GM18861 (cell line): ENCODE measurements at regions not wholly inside any gene's neighbourhood (a gene's known extent, or its start where the extent isn't known, plus 50 kb on each side); places are given as distances from the start of the nearest gene placed in this dataset.

ENCODE experiments used
- ATAC-seq: cut with Tn5 transposase; IDR thresholded peaks from one replicate; pipeline ENCODE4 v1.9.1; 2021; ENCODE audit not compliant: unreplicated experiment

DNA sequence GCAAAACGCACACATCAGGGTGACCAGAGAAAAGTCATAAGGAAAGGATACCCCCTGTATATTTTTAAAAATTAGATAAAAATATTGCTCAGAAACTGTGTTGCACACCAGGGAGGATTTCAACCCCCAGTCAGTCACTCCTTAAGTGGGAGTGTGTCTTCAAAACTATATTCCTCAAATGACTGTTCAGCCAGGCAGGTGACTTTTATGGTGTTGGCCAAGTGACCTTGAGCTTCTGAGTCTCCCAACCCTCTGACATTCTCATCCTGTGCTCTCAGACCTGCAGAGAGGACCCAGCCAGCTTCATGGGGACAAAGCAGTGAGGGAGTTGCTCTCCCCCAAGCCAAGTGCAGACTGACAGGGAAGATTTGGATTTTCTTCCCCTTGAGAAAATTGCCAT, 311.9 kb upstream of the JARID2 start:
- no peak for ATAC-seq

DNA sequence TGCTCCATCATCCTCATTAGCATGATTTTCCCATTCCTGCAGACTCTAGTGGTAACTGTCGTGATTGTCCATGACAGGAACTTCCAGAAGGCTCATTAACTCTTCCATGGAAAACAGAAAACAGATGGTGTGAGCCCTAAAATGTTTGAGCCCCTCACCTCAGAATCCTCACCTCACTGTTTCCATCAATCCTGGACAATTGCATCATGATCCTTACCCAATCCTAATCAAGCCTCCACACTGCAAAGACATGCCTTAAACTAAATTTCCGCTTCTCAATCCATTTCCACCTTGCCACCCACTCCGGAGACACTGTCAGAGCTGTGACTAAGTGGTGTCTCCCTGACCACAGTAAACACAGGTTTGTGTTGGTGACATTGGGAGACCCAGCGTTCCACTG, 311.0 kb upstream of the JARID2 start:
- ATAC-seq = no peak

DNA sequence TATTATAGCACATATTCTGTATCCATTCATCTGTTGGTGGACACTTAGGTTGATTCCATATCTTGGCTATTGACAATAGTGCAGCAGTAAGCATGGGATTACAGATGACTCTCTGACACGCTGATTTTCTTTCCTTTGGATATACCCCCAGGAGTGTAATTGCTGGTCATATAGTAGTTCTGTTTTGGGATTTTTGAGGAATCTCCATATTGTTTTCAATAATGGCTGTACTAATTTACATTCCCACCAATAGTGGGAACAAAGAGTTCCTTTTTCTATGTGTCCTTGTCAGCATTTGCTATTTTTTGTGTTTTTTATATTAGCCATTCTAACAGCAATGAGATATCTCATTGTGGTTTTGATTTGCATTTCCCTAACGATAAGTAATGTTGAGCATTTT, 309.0 kb upstream of the JARID2 start:
- no peak for ATAC-seq

- ATAC-seq = no peak
Measured at GRCh38 chr6:14943116-14943515, 302.8 kb upstream of the JARID2 start.

- no peak for ATAC-seq
Measured at GRCh38 chr6:14944593-14944992, 301.3 kb upstream of the JARID2 start.

- ATAC-seq = no peak
Measured at GRCh38 chr6:14945461-14946185, 300.2 kb upstream of the JARID2 start.

DNA sequence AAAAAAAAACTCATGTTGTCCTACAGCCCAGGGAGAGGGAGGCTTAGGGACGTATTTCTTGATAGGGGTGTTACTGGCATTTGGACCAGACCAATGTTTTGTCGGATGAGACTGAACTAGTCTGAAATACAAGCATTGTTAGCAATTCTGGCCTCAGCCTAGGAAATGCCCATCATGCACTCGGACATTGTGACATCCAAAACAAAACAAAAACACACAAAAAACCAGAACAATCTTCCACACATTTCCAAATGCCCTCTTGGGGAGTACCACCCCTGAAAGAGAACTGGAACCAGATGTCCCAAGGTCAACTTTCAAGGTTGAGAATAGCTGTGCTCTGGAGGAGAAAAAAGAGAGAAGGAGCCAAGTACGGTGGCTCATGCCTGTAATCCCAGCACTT, 299.1 kb upstream of the JARID2 start:
- ATAC-seq = no peak

GRCh38 chr6:14948586-14949245, 297.2 kb upstream of the JARID2 start:
- ATAC-seq = no peak

DNA sequence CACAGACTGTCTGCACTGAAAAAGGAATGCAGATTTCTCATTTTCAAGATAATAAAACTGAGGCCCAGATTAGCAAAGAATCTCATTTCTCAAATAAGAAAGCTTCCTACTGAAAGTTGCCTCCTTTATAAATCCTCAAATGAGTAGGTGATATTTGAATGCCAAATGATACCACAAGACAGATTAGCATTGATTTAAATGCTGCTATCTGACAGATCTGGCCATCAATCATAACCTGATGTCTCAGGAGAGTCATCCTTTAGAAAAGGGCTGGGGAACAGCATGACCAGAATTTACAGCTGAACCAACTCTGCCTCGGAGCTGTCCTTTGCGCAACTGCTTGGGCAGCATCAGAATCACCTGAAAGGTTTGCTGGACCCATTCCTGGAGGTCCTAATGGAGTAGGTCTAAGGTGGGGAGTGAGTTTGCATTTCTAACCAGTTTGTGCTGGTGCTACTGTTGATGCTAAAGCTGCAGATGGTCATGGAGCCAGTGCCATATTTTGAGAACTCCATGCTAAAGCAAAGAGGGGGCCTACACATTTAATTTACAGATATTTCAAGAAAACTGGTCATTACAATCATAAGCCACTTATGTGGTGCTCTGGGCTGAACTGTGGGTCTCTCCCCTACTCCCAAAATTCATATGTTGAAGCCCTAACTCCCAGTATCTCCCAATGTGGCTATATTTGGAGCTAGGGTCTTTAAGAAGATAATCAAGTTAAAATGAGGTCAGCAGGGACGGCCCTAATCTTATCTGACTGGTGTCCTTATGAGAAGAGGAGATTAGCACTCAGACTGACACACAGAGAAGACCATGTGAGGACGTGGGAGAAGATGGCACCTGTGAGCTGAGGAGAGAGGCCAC, 295.5 kb upstream of the JARID2 start:
- no peak for ATAC-seq

DNA sequence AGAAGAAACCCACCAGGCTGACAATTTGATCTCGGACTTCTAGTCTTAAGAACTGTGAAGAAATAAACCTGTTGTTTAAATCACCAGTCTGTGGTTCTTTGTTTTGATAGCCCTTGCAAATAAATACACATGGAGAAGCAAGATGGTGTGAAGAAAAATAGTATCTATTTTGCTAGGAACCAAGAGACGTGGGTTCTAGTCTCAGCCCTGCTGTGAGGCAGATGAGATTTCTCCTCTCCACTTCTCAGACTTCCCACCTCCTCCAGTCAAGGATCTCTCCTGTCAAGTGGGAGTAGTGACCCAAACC, 294.9 kb upstream of the JARID2 start:
- ATAC-seq = no peak

DNA sequence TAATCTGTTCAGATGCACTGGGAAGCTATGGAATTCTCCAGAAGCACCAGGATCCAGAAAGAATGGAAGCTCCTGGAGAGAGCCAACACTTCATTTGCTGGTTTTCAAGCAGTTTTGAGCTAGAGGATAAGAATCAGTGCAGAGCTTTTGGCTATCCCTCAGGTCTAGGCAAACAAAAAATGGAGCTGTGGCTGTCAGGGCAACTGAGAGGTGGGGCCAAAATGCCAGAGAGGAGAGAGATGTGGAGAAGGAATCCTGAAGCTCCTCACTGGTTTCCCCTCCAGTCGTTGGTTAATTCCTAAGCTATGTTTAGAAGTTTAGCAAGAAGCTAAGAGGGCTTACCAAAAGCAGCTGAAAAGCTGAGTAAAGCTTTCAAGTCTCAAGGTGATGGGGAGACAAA, 294.2 kb upstream of the JARID2 start:
- no peak for ATAC-seq

DNA sequence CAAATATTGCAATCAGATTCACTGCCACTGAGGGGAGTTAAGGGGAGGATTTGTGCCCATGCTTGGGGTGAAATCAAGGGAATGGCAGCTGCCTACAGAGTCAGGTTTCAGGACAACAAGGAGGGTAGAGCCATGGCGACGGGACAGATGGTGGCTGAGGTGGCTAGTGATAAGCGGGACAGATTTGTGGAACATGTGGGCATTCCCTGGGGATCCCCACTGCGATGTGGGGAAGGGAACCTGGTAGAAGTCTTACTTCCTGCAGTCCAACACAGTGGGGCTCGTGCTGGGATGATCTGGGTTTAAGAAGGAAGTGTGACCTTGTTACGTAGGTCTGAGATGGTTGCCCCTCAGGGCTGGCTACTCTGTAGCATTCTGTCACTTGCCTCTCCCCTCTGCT, 292.0 kb upstream of the JARID2 start:
- no peak for ATAC-seq

- ATAC-seq = no peak
Measured at GRCh38 chr6:14957355-14958059, 288.4 kb upstream of the JARID2 start.

GRCh38 chr6:14959324-14959885, 286.5 kb upstream of the JARID2 start:
- no peak for ATAC-seq

DNA sequence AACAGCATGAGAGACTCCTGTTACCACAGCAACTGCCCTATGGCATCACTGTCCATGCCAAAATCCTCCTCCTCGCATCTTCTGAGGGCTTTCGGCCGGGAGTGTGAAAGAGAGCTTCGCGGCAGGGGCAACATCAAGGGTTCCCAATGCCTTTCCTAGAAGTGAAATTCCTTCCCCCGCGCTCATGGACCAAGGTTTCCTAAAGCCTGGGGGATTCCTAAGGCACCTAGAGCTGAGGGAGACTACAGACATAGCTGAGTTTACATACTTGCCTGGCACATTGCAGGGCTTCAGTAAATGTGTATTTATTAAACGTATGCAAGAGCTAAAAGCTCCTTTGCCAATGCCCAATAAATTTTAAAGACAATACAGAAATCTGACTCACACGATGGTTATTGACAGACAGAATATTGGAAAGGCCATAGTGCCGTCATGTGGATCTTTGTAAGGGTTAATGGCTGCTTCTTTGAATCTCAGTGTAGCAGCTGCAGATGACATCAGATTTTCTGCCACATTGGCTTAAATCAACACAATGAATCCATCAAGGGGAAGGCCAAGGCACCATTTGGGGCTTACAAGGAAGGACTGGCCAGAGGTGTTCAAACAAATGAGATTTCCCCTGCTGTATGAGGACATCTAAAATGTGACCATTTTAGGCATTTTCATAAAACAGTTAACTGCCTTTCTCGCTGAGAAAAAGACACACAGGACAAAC, 281.2 kb upstream of the JARID2 start:
- no peak for ATAC-seq

- ATAC-seq = no peak
Measured at GRCh38 chr6:14965424-14966075, 280.3 kb upstream of the JARID2 start.

GRCh38 chr6:14966096-14966905, 279.6 kb upstream of the JARID2 start:
- ATAC-seq = no peak

GRCh38 chr6:14966906-14967711, 278.8 kb upstream of the JARID2 start:
- ATAC-seq = no peak
